GM18519 (cell line): ENCODE measurements at regions not wholly inside any gene's neighbourhood (a gene's known extent, or its start where the extent isn't known, plus 50 kb on each side); places are given as distances from the start of the nearest gene placed in this dataset.

Source experiments
- ATAC-seq: cut with Tn5 transposase; IDR thresholded peaks from one replicate; pipeline ENCODE4 v1.9.1; 2021; ENCODE audit warnings: mild to moderate bottlenecking, moderate library complexity; ENCODE audit not compliant: unreplicated experiment, low FRiP score

DNA sequence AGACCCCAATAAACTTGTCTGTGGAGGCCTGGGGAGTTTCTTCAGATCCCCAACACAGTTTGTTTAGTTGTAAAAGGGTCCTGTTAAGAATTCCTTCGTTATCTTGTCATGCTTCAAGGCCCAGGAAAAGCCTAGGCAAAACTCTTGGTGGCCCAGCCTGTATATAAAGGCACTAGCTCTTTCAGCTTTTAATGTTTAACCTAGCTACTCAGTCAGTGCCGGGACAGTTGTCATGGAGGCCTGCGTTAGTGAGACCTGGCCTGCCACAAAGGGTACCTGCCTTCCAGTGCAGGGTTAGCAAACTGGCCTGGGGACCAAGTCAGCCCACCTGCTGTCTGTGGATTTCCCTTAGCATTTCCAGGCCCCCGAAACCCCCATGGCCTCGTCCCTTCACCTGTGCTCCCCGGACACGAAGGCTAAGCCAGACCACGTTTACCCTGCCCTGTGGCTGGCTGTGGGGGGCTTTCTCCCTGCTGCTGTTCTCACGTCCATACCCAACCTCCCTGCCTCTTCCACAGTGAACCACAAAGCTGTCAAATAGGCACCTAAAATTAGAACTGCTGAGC is 96.9 kb upstream of the PPP2R2D start:
- ATAC-seq, result no peak

DNA sequence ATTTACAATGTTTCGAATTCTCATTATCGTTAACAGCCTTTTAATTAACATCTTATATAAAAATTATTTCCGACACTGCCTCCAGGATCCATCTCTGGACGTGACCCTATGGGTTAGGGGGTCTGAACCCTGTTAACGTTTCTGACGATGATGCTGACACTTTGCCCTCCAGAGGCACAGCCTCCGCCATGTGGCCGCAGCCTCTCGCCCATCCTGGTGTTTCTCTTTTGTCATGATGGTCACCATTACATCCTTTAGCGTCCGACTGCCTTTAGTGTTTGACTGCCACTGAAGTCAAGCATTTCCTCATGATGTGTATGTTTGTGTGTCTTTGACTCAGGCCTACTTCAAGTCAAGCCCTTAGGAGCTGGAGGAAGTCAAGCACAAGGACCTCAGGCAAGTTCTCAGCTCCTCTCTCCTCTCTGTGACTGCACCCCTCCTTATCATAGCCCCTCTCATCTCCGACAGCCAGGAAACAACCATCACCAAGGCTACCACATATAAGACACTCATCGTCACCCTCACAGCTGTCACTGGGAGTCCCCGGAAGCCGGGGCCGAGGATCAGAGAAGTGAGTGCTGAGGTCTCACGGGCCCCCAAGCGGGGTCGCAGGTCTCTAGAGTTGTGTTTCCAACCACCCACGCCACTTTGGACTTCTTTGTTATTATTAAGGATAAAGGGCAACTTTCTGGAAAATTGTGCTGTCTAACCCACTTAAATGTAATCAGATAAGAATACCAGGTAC is 96.1 kb upstream of the PPP2R2D start:
- no peak for ATAC-seq

DNA sequence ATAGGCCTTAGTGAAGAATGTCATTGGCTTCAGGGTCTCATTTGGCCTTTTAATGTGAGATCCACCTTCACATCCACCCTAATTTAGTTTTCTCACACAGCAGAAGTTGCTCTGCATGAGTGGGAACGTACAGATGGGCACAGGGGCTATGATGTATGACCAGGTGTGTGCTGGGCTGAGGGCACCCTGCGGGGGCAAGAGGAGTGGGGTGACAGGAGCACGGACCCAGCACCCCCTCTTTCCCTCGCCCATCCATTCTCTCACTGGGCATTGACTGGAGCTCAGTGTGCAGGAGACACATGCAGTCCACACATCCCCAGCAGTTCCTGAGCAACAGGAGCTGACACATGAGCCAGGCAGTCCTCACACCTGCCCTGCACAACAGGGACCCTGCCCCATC is 95.1 kb upstream of the PPP2R2D start:
- no peak for ATAC-seq

DNA sequence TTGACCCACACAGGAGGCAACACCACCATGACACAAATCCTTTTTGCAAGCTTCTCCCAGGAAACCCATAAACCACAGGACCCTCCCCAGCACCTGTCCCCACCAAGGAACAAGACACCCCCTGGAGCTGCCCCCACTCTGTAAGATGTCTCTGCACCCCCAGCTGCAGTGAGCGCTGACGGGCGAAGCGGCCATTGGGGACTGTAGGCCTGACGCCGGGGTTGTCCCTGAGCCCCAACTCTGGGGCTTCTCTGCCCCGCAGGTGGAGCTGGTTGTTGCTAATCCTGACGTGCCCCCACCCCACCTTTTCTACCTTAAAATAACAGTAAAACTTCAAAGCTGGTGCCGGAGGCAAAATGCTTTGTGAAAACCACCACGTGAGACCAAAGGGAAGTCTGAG is 94.7 kb upstream of the PPP2R2D start:
- no peak for ATAC-seq

DNA sequence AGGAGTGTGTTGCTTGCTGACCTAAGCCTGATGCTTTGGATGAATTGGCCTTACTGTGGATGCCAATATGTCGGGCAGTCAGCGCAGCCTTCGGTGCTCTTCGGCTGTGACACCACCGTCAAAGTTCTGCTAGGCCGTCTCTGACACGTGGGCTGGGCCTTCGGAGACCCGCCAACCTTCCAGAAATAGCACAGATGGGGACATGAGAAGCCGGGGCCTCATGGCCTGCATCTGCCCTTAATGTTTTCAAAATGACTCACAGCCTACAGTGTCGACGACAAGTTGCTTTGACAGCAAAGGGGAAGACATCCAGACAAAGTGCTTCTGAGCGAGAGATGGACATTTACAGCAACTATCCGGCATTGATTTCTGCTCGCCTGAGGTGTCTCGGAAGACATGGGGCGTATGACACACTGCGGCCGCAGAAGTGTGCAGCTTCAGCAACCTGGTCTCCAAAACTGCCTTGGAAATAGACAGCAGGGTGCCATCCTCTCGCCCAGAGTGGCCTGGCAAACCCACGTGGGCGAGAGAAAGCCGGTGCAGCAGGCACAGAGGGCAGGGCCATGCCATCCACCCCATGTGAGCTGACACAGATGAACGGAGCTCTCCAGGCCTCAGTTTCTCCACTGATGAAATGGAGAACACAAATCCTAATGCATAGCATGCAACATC is 94.0 kb upstream of the PPP2R2D start:
- ATAC-seq, result no peak

DNA sequence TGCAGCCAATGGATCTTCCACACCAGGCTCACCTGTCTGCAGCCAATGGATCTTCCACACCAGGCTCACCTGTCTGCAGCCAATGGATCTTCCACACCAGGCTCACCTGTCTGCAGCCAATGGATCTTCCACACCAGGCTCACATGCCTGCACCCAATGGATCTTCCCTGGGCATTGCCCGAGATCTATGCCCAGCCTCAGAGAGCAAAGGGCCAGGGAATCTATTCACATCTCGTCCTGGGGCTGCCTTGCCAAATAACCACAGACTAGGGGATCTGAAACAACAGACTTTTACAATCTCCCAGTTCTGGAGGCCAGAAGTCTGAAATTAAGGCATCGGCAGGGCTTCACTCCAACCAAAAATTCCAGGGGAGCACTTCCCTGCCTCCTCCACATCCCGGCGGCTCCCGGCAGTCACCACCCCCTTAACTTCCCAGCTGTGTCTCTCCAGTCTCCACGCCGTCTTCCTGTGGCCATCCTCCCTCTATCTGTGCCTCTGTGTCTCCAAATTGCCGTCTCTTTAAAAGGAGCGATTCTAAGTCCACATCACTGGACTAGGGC is 92.4 kb upstream of the PPP2R2D start:
- ATAC-seq, result no peak

DNA sequence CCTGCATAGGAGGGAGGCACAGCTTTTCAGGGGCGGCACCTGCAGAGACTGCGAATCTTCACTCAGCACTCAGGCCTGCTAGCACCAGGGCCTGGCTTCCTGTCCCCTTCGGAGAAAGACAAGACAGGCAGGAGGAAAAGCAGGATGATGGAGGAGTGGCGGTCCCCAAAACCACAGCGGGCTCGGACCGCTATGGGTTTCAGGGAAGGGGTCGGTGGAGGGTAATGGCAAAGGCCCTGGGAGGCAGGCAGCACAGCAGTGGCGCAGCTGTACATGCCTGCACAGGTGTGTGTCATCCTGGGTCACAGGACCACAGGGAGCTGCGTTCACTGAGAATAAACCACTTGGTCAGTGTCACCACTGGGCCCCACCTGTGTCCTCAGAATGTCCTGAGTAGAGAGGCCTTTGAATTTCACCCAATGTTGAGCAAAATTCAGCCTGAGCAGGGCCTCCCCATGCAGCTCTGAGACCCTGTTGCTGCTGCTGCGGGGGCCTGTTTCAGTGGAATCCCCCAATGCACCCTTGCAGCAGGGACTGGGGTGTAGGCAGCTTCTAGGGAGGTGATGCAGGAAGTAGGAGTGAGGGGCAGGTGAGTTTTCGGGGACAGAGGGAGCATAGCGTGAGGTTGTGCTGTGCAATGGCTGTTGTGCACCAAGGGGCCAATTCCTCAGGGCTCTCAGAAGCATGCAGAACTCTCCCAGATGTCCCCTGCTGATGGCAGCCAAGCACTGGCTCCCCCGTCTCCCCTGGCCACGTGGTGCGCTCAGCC is 90.6 kb upstream of the PPP2R2D start:
- ATAC-seq, result no peak

DNA sequence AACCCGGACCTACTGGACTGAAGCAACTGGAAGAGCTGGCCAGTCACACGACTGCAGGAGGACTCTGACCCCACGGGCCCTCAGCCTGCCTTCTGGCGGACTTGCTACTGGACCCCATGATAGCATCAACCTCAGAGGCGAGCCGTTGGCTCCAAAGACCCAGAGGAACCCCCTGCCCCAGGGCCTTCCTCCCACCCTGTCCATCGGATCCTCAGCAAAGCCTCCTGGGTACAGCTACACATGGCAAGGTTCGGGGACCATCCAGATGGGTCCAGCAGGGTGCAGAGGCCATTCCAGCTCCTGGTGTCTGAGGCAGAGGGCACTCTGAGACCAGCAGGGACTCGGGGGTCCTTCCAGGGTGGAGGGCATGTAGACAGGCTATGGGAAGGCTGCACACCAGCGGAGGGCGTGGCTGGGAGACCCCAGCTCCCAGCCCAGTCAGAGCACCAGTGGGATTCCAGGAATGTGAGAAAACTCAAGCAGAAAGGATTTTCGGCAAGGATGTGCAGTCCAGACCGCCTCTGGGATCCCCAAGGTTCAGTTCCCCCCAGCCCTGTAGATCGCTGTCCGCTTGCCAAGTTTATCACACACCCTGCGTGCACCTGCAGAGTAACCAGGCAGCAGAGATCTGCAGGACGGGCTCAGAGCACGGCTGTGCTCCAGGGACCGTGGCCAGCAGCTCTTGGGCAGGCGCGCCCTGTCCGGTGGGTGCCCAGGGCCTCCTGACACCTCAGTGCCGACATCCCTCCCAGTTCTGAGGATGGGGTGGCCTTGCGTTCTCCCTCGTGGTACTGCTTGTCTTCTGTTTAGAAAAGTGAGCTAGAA is 89.8 kb upstream of the PPP2R2D start:
- ATAC-seq, result no peak

DNA sequence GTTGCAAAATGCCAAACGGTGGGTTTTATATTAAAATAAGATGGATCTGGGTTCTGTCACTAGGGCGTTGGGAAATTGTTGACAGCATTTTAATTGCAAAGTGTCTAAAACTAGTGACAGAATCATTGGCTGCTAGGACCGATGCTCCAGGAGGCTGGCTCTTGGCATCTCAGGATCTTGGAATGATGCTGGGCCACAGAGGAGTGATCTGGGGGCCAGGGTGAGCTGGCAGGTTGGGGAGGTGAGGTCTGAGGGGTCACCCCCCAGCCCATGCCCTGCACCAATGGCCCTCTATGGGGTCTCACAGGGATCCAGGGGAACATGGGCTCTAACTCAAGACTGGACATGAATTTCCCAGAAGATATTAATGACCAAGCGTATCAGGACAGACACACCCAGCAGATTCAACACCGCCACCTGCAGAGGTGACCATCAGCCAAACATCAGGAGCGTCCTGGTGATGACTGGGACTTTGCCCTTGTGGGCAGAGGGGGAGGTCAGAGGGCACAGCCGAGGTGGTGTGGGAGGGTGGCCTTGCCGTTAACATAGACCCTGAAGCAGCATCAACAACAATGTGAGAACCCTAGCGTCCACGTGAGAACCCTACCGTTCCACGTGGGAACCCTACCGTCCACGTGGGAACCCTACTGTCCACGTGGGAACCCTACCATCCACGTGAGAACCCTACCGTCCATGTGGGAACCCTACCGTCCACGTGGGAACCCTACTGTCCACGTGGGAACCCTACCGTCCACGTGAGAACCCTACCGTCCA is 89.0 kb upstream of the PPP2R2D start:
- ATAC-seq, result no peak

DNA sequence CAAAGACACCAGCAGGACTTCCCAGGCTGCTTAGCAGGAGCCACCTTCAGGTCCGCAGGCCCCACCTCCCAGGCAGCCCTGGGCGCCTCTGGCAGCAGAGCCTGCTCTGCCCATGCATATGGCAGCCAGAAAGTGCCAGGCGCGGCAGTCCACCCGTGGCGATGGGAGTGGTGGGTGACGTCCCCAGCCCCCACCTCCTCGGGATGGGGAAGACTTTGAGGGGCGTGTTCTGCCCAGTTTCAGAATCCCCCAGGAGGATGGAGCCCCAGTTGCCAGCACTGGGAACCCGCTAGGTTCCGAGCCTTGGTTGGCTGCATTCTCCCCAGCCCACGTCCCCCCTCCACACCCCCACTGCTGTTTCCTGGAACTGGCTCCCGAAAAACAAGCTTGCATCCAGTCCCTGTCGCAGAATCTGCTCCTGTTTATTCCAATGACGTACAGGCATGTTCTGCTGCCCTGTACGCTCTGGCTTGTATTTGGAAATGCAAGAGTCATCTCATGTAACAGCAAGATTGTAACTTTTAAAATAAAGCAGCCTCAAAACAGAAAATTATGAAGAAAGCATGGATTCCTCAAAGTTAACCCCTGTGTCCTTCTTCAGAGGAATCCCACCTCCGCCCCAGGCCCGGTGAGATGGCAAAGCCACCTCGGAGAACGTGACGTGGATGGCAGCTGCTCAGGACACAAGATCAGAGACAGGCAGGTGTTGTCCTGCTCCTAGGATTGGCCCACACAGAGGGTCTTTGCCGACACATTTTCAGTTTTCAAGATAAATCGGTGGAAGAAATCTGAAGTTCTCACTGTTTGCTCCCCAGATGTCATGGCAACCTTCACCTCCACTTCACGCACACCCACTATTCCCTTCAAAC is 87.8 kb upstream of the PPP2R2D start:
- ATAC-seq, result no peak

DNA sequence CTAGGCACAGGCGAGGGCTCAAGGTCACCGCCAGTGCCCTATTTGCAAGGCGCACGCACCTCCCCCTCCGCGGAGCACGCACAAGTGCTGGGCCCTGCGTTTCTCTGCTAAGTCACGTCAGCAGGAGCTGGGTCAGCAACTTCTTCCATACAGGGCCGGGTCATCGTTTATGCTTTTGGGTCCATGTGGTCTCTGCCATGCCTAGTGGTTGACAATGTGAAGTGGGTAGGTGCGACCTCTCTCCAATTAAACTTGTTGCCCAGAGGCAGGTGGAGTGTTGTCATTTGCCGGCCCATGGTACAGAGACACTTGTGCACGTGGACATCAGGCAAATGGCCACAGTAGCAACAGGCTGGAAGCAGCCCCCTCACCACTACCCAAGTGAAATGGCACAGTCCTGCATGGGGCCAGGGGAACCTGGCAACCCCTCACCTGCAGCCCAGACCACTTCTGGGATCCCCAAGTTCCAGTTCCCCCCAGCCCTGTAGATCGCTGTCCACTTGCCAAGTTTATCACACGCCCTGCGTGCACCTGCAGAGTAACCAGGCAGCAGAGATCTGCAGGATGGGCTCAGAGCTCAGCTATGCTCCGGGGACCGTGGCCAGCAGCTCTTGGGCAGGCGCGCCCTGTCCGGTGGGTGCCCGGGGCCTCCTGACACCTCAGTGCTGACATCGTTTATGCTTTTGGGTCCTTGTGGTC is 86.1 kb upstream of the PPP2R2D start:
- ATAC-seq, result no peak

DNA sequence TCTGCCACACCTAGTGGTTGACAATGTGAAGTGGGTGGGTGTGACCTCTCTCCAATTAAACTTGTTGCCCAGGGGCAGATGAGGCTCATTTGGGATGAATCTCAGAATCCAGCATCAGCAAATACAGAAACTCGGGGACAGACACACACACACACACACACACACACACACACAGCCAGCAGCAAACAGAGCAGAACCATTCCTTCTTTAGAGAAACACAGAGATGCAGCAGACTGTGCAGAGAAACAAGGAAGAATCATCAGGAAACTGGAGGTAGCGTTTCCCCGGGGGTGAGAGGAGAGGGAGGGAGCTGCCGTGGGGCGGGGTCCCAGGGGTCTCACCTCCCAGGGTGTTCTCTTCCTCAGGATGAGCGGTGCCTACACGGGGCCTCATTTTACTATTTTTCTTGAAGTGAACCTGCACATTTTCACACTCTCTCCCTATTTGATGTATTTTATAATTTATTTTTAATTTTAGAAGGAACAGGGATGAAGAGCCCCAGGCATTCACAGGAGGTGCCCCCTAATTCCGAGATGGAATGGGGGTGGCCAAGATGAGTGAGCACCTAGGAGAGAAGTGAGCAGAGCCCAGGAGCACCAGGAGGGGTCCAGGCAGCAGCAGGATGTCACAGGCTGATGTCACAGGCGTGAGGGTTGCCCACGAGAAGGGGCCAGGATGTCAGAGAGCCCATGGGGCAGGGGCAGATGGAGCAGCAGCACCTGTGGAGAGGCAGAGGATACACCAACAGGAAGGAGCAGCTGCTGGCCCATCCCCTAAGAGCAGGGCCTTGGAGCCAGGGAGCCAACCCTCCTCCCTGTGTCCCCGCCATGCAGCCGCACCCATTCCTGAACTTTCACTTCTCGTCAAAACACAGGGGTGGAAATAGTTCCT is 85.3 kb upstream of the PPP2R2D start:
- no peak for ATAC-seq

DNA sequence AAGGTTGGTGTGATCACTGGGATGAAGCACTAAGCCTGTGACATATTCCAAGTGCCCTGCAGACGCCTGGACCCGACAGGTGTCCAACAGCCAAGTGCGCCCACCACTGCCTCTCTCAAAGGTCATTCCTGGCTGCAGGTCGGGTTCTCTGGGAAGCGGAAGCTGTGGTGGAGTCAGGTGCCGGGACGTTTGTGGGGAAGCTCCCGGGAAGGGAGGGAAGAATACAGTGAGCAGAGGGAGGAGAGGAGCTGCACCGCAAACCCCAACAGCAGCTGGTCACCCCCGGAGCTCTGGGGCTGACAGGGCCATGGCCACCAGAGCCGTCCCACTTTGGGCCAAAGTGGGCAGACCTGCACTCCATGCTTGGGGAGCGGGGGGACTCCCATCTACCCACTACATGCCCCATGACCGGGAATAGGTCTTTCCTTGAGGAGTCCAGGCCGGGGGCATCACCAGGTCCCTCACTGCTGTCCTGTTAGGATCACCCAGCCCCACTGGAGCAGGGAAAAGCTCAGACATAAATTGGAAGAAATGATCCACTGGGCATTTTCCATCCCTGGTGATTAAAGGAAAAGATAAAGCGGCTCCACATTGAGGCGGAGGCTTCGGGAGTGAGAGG is 84.5 kb upstream of the PPP2R2D start:
- ATAC-seq, result no peak

DNA sequence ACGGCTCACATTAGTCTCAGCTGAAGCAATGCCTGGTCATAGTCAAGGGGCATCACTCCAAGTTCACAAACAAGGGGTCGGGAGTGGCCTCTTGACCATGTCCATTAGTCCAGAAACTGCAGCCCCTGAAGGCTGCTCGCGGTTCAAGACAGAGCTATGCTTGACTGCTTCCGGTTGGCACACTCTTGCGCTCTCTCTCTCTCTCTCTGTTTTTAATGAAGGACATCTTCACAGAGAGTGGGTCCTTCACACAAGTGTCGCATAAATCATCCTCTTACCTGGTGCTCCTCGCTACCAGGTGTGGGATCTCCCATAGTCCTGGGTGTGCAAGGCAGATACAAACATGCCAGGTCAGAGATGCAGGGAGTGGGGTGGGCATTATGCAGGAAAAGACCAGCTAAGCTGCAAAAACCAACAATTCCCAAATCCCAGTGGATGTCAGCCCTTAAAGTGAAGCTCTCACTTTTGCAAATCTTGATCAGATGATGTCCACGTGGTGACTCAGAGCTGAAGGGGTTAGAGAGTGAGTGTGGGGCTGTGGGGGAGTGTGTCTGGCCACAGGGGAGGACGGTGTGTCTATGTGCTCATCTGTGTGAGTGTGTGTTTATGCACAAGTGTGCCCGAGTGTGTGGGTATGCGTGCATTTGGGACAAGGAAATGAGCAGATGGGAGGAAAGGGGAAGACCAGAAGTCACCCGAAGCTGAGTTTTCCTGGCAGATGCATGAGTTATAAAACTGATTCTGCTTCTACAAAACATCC is 83.7 kb upstream of the PPP2R2D start:
- ATAC-seq, result no peak

DNA sequence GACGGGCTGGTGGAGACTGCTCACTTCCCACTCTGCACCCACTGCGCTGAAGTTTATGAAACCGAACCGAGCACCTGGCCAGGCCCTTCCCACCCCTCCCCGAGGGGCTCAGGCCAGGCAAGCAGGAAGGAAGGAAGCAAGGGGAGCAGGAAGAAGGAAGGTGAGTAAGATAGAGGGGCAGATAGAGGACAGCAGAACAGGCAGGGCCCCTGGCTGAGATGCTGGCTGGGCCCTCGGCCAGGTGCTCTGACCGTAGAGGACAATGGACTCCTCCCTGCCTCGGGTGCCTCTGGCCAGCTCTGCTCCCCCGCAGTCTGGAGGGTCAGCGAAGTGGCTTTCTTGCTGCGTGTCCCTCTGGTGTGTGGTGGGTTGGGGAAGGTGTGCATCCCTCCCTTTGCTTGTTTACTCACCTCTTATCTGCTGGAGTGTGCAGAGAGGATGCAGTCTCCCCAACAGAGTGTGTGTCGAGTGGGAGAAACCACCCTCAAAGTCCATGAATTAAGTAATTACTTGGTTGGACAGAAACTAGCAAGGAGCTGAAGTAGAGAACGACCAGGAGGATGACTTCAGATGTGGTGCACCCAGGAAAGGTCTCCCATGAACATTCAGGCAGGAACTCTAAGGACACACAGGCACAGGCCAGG is 82.8 kb upstream of the PPP2R2D start:
- ATAC-seq, result no peak
